GM21381 (cell line): ENCODE measurements at regions not wholly inside any gene's neighbourhood (a gene's known extent, or its start where the extent isn't known, plus 50 kb on each side); places are given as distances from the start of the nearest gene placed in this dataset.

Experiments used
- ATAC-seq: cut with Tn5 transposase; IDR thresholded peaks from one replicate; pipeline ENCODE4 v1.9.1; 2021; ENCODE audit warnings: mild to moderate bottlenecking, moderate library complexity; ENCODE audit not compliant: unreplicated experiment

DNA sequence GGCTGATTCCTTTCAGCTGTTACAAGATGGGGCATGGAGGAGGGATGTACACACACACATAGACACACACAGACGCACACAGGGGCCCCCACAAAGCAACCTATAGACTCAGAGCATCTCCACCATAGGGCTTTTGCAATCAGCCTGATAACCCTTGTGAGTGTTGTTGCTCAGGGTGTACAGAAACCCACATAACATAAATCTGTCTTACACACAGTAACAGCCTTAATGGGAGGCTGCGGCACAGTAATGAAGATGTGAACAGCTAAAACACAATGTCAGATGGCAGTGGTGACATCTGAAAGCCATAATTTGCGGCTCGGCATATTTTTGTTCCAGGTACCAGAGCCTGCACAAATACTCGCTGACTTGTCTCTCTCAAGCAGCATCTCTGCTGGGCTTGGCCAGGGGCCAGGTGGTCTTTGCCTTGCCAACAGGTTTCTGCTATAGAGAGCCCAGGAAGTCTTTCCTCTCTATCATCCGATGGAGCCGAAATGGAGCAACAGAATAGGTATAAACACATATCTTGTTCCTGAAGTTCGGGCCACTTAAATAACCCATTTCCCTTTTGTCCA is 357.2 kb upstream of the GATB start:
- ATAC-seq = no peak

DNA sequence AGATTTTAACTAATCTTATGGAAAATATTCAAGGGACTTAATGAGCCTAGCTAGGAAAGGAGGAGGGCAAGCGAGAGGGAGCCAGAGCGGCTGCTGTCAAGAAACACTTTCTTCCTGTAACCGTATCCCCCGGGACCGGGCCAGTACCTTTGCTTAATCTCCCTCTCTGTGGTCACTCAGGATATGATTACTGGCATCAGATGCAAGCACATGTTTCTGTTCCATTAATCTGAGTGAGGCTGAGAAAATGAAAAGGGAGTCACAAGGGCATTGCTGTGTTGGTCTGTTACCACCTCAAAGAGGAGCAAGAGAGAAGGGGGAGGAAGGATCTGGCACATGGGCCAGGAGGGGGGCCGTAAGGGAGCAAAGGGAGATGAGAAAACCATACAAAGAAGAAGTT is 356.7 kb upstream of the GATB start:
- ATAC-seq = no peak

DNA sequence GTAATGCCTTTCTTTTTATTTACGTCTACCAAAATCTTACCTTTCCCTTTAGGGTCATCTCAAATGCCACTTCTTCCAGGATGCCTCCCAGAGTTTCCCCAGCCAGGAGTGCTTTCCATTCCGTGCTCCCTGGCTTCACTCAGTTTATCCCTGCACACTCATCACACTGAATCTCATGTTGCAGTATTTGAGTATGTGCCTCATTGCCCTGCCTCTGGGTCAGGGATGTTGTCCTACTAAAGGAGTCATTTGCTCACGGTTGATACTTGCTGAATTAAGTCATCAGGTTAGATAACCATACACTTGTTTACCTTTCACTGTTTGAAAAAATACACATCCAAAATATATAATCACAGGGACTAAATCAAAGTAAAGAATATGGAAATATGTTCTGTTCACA is 356.2 kb upstream of the GATB start:
- no peak for ATAC-seq

DNA sequence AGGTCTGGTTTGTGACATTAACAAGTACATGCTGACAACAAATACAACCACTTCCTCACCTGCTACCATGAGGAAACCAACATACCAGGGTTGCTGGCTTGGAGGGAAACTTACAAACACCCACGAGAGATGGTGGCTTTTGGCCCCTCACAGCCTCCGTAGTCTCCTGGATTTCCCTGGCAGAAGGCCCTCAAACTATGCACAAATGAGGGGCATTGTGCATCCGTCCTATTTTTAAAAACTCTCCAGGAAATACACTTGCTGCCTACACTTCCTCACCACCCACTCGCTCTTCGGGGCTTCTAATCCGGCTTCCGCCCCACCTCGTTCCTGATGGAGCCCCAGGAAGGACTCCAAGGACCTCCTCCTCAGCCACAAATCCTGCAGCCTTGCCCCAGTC is 355.0 kb upstream of the GATB start:
- ATAC-seq = no peak

DNA sequence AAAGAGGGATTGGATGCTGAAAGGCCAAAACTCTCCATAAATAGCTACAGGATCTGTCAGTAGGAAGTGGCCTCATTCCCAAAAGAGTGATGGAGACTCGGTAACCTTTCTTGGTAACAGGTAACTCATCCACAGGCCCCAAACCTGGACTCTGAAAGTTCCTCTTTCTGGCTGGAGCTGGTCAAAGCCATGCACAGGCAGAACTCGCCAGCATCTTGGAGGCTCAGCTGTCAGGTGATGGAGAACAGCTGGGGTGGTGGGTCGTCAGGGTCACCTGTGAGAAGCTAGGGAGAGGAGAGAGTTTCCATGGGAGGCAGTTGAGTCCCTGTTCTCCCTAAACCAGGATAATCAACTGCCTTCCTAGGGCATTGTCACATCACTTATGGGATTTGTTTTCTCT is 354.3 kb upstream of the GATB start:
- ATAC-seq = no peak

DNA sequence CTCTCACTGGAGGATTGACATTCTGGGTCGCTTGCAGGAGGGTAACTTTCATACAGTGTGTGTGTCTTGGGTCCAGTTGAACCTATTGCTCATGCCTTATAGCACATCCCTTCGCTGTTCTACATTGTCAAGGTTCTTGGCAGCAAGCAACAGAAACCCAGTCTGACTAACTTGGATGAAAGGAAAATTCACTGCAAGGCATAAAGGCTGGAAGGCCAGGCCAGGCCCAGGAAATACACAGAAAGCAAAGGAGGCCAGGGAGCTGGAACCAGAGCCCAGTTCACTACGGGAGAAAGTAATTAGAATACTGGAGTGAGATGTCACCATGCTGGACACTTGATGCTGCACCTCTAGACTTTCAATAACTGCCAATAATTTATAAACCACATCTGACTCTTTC is 353.8 kb upstream of the GATB start:
- no peak for ATAC-seq

DNA sequence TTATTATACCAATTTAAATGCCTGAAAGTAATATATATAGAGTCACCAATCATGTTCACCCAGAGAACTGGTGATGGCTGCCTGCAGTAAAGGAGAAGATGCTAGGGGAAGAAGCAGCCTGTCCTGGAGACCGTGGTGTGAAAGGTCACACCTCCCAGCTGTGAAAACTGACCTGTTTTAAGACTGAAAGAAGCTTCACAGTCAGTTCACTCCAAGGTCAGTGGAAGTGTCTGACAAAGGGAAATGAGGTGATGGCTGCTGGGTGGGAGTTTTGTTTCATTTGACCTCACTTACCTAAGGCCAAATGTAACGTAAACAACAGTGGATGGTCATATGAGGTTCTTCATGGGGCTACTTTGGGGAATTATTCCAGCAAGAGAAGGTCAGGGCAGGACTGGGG is 352.1 kb upstream of the GATB start:
- ATAC-seq = peak; percentile 85

DNA sequence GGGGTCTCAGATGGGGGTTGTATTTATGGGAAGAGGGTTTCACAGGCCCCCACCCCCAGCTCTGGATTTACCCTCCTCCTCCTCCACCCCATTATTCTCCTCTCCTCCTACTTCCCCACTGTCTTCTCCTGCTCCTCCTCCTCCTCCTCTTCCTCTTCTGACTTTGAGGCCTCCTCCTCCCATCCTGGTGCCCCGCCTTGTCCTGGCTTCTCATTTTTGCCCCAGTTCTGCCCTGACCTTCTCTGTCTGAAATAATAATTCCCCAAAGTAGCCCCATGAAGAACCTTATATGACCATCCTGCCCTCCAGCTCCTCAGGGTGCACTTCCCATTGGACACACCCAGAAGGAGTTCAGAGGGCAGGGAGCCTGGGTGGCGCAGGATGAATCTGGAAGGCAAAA is 351.4 kb upstream of the GATB start:
- ATAC-seq = no peak

DNA sequence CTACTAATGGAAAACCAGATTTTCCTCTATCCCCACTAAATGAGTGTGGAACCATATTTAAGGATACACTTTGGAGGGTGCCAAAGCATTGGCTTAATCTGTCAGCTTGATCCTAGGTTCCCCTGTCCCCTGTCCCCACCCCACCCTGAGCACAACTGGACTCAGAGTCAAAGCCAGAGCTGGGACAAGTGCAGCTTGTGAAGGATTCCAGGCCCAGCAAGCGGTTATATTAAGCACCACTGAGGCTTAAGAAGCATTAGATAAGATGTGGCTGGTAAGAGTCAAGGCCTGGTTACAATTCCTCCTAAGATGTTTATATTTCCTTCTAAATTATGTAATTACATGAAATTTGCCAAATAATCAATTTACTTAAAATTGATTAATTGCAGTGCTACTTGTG is 350.0 kb upstream of the GATB start:
- ATAC-seq = no peak

DNA sequence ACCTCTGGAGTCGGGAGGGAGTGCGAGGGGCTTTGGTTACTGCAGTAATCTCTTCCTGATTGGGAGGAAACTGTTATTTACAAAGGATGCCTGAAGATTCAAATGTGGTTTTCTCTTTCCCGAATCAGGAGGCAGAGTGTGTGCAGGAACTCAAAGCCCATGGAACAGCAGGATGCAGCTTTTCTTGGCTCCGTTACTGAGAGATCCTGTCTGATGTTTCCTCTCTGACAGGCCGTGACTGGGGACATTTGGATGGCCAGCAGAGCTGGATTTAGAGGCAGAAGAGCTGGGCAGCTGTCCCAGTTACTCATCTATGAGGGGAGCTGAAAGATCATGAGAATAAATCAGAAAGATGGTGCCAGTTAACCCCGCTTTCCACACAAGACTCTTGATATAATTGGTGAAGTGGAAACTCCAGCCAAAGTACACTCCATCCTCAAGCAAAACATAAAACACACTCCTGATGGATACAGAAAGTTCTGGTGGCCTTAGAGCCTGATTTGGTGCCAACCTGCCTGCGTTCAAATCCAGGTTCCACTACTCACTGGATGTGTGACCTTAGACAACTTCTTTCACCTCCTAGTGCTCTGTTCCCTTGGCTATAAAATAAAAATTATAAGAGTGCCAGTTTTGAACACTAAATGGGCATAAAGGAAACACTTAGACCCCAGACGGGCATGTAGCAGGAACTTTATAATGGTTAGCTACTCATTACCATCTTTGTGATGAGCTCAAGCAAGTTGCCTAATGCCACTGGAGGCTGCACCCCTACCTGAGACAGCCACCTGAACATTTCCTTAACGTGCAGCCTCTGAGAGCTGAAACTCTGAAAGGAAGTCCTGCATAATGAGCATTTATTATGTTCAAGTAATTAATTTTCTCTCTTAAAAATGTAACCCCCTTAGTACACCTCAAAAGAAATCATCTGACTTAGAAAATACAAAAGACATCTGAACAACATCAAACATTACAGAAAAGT is 349.0 kb upstream of the GATB start:
- ATAC-seq = no peak

DNA sequence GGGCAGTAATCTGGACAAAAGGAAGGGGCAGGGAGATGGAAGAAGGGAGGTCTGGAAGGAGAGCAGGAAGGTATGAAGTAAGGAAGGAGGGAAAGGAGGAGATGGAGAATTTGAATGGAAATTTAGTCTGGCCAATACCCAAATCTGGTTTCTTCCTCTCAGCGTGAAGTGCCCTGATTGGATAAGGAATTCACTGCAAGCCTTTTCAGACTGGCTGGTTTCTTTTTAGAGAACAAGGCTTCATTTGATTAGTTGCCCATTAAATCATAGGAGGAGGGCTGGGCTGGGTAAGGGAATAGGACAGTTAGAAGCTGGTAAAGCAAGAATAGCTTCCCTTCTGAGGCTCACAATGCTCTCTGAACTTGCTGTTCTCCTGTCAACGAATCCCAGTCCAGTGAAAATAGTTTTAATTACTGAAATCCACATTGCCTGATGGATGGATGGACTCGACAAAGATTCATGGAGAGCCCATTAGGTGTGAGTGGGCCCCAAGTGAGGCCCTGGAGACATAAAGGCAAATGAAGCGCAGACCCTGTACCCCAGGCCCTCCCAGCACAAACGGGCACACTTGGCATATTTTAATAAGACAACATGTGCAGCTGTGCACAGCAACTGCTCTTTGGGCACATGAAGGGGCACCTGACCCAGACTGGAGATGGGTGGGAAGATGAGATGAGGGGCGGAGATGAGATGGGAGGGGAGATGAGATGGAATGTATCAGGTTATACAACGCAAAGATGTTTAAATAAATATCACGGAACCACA is 347.1 kb upstream of the GATB start:
- no peak for ATAC-seq

DNA sequence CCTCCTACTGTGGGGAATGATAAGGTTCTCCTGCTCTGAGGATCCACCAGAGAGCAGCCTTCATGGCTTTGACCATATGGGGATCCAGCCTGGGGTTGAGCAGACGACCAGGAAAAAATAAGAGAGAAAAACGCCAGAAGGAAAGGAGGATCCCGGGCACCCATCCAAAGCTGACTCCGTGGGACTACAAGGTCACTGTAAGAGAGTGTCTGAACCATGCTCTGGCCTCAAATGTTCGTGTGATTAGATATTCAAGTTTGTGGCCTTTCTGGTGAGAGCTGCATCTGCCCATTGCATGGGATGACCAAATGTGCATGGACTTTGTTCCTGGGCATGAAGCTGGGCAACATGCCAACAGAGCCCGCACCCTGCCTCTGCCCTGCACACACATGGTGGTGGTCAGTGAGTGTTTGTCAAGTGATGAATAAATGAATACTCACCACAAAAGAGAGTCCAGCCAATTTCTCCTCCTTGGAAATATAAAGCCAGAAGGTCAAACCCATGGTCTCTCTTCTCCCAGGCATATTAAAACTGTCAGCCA is 346.0 kb upstream of the GATB start:
- no peak for ATAC-seq

DNA sequence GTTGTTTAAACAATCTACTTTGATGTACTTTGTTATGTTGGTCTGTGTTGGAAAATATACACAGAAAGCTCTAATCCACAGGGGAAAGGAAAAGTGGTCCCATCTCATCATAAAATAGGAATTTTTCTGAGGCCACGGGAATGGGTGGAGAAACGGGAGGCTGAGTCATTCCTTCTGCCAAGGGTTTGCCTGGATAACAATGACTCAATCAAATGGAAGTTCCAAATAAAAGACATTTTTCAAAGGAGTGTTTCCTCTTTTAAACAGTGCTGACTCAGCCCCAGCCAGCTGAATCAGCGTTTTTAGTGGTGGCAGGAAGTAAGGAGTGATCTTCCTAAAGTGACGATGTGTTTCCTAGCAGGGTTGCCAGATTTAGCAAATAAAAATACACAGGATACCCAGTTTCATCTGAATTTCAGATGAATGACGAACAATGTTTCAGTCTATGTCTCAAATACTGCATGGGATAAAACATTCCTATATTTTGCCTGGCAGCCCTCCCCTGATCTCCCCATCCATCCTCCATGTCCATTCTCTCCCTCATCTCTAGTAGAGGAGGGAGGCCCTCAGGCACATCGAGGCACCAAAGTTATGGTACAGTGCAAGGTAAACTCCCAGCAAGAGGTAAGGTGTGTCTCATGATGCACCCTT is 345.4 kb upstream of the GATB start:
- no peak for ATAC-seq

DNA sequence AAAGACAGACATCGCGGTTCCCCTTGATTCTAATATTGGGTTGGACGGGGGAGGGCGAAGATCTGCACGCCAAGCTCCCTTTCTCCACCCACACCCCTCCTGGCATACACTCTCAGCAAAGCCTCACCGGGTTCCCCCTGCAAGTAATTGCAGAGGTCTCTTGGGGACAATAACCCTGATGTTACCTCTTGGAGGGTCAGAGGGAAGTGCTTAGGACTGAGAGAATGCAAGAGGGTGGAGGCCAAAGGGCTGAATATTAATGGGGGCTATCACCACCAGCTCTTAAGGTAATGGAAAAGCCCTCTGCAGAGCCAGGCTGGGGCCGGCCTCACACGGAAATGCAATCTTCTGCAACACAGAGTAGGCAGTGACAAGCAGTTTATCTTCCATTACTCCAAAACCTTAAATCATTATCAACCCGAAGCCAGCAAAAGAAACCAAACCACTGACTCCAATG is 344.1 kb upstream of the GATB start:
- ATAC-seq = no peak

DNA sequence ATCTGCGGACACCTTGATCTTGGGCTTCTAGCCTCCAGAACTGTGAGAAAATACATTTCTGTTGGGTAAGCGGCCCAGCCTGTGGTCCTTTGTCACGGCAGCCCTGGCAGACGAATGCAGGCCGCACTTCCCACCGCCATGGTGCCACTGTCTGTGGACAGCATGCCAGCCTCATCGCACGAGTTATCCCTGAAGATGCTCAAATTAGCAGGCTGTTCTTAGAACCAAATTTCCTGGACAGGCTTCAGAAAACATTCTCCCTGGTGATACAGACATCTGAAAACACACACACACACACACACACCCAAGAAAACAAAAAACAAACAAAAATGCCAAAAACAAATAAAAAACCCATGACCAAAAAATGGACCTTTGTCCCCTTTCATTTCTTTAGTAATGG is 343.5 kb upstream of the GATB start:
- no peak for ATAC-seq

DNA sequence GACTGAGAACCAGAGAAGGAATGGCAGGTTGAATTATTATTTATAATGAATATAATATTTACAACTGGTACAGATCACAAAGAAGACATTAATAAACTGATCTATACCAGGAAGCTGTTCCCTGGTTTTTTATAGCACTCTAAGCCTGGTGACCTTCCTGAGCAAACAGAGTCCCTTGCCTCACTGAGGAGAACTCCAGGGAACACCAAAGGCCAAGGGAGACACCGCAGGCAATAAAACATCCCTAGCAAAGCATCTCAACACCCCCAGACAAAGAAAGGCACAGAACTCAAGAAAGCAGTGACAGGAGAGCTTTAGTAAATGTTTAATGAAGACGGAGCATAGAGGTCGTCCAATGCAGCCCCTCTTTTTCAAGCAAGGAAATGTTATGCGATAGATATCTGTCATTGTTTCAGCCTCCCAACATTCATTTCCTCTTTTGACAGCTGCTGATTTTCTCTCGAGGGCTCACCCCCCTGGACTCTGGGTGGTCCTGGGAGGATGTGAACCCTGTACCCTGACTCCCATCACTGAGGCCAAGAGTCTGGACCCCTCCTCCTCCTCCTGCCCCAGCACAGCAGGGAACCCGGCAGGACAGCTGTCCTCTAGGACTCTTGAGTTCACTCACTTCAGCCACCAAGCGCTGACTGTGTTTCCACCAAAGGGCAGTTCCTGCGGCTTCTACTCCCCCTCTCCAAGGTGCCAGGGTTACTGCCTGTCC is 342.5 kb upstream of the GATB start:
- no peak for ATAC-seq

DNA sequence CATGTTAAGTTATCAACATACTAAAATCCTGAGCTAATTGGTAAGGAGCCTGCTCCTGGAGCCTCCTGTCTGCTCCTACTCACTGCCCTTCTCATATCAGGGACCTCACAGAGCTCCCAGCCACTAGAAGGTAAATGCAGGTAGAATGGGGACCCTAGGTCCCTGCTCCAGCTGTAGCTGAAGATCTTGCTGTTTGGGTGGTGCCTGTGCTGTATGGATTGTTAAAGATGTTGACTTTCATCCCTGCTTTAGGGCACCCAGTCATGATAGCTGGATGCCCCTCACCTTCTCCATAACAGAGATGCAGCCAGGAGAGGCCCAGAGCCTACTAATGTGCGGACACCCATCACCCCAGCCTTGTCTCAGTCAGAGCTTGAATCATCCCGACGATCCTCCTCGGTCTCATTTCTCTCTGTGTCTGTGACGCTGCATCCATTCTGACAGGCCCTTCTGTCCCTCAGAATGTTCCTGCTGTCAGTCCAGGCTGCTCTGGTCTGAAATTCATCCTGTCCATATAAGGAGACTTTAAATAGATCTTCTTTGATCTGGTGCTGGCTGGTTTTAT is 341.7 kb upstream of the GATB start:
- no peak for ATAC-seq

DNA sequence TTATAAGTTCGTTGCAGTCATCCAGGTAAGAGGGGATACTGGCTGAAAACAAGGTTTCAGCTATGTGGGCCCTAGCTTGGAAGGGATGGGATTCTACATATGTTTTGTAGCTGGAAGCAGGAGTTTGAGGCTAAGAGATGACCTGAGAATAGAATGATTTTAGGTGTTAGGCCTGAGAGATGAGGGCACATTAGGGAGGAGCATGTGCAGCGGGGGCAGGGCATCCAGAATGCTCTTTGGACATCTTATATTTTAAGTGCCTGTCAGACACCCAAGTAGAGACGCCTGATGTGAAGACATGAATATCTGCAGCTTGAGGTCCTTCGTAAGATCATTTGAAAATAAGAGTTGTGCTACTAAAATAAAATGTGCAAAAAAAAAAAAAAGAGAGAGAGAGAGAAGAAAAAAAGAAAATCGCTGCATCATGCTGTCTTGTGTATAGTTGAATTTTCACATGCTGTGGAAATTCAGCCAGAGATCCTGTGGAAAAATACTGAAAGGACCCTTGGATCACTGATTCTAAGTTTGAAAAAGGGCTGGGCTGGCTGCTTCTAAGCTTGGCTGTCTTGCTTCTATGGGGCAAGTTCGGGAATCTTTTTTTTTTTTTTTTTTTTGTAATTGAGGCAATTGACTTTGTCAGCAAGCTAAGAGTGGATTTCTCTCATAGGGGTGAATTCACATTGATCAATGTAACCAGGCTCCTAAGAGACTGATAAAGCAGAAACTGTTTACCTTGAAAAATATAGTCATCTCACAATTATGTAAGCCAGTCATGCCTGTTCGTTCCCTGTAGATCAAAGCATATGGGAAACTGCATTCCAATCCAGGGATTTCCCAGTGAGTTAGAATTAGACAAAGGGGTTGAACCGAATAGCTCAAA is 341.0 kb upstream of the GATB start:
- ATAC-seq = no peak
